GM23338 (cell line): ENCODE measurements at regions not wholly inside any gene's neighbourhood (a gene's known extent, or its start where the extent isn't known, plus 50 kb on each side); places are given as distances from the start of the nearest gene placed in this dataset.
"Not testable (repeated sequence)": the region's sequence is repeated elsewhere in the genome, so short reads cannot be mapped to it uniquely, and the experiment has no call there.

ENCODE experiments used
- CREB1 ChIP-seq: fragments of 250-450 bp; sonication (Bioruptor Pico); IDR thresholded peaks from 2 replicates; pipeline ENCODE4 v1.5.0; 2020; ENCODE audit warnings: low read depth, mild to moderate bottlenecking, moderate library complexity
- CTCF ChIP-seq, 2 experiments: fragments of 200-600 bp in 1 of 2; sonication (generic) in 1 of 2; conservative IDR thresholded peaks; 2 replicates each; pipeline versions ENCODE4 v1.5.1 to v1.6.1; 2016 to 2017; ENCODE audit warnings: antibody characterized with exemption in 2 of 2, low read depth in 2 of 2, mild to moderate bottlenecking in 2 of 2, moderate library complexity in 1 of 2
- EZH2 ChIP-seq: fragments of 200-600 bp; sonication (generic); IDR thresholded peaks from one replicate; pipeline ENCODE4 v1.8.0; 2017; ENCODE audit warnings: antibody characterized with exemption, mild to moderate bottlenecking, low read depth; ENCODE audit not compliant: unreplicated experiment
- POLR2AphosphoS5 ChIP-seq: IDR thresholded peaks from 2 replicates; pipeline ENCODE4 v1.6.1; 2016; ENCODE audit warnings: antibody characterized with exemption, low read depth

GRCh38 chr4:186847429-186848131 lies 123.9 kb upstream of the FAT1 start:
- not testable (repeated sequence) for TF ChIP-seq CTCF (conservative IDR thresholded peaks at IDR 0.05; ENCODE audit: low read depth in 2 of 2); EZH2; CREB1; POLR2AphosphoS5
